HG03342 (cell line): ENCODE measurements at regions not wholly inside any gene's neighbourhood (a gene's known extent, or its start where the extent isn't known, plus 50 kb on each side); places are given as distances from the start of the nearest gene placed in this dataset.

Experiments used
- ATAC-seq: cut with Tn5 transposase; IDR thresholded peaks from one replicate; pipeline ENCODE4 v1.9.1; 2021; ENCODE audit warnings: mild to moderate bottlenecking, moderate library complexity; ENCODE audit not compliant: unreplicated experiment

GRCh38 chr5:114660791-114661190 is 298.9 kb downstream of the KCNN2 start:
- ATAC-seq = no peak

GRCh38 chr5:114658194-114658593 is 296.3 kb downstream of the KCNN2 start:
- no peak for ATAC-seq

- ATAC-seq = no peak
Measured at GRCh38 chr5:114657342-114658130, 295.7 kb downstream of the KCNN2 start.

- ATAC-seq = no peak
Measured at GRCh38 chr5:114649878-114650277, 288.0 kb downstream of the KCNN2 start.

- ATAC-seq = no peak
Measured at GRCh38 chr5:114648940-114649339, 287.1 kb downstream of the KCNN2 start.

- ATAC-seq = no peak
Measured at GRCh38 chr5:114644576-114644975, 282.7 kb downstream of the KCNN2 start.

GRCh38 chr5:114636271-114636670 is 274.4 kb downstream of the KCNN2 start:
- ATAC-seq = no peak

- ATAC-seq = no peak
Measured at GRCh38 chr5:114634967-114635901, 273.4 kb downstream of the KCNN2 start.

GRCh38 chr5:114634517-114634916 is 272.6 kb downstream of the KCNN2 start:
- no peak for ATAC-seq

- ATAC-seq = no peak
Measured at GRCh38 chr5:114612406-114612805, 250.5 kb downstream of the KCNN2 start.

- ATAC-seq = no peak
Measured at GRCh38 chr5:114581136-114581535, 219.3 kb downstream of the KCNN2 start.

- ATAC-seq = no peak
Measured at GRCh38 chr5:114565871-114566270, 204.0 kb downstream of the KCNN2 start.

GRCh38 chr5:114565139-114565538 is 203.3 kb downstream of the KCNN2 start:
- ATAC-seq = no peak

- ATAC-seq = no peak
Measured at GRCh38 chr5:114561415-114561814, 199.5 kb downstream of the KCNN2 start.
